ENCODE measurements at regions not wholly inside any gene's neighbourhood (a gene's known extent, or its start where the extent isn't known, plus 50 kb on each side); places are given as distances from the start of the nearest gene placed in this dataset.

GRCh38 chr12:124502379-124502778, 65.0 kb downstream of the NCOR2 start:
- intact Hi-C loops (cut with micrococcal nuclease; ENCODE audit: unreplicated experiment): no loop called here
- no peaks in the 10 kb centered on the region for H3K4me1 ChIP-seq (ENCODE audit: insufficient read depth, low read length, poor library complexity, severe bottlenecking)
- no peaks in the 10 kb centered on the region for H3K79me2 ChIP-seq (ENCODE audit: insufficient read depth, low read depth, low read length)
- ChIA-PET POLR2A (no interaction called here), CTCF (ENCODE audit: unreplicated experiment) (no interaction called here)
- no peak overlapping the region for H2AFZ ChIP-seq (ENCODE audit: low read length)
- TF ChIP-seq CTCF (conservative IDR thresholded peaks at IDR 0.05; ENCODE audit: low read length) (no peak), EZH2phosphoT487 (IDR thresholded peaks at IDR 0.05; ENCODE audit: borderline replicate concordance, low read depth, low read length) (no peak)
- no peak overlapping the region for H3K27ac ChIP-seq (ENCODE audit: low read depth, low read length, poor library complexity, severe bottlenecking)
- no peak overlapping the region for H3K4me2 ChIP-seq (ENCODE audit: low read length)
- H3K36me3 ChIP-seq (ENCODE audit: insufficient read depth, low read length): no peaks in the 10 kb centered on the region
- H3K9me2 ChIP-seq (ENCODE audit: insufficient read depth, low read length): no peaks in the 10 kb centered on the region
- BruUV-seq (replicated peaks): no TSS peak
- no peaks in the 10 kb centered on the region for H3K9me3 ChIP-seq (ENCODE audit: low read length)
- peaks cover 11% of the 10 kb centered on the region; the same call in 1 of the 2 replicates for H4K20me1 ChIP-seq (ENCODE audit: insufficient read depth, low read length)
- no peak for DNase-seq (ENCODE audit: low spot score)
- H3K4me3 ChIP-seq (ENCODE audit: low read depth, low read length, poor library complexity, severe bottlenecking): no peak overlapping the region

- TF ChIP-seq CTCF (conservative IDR thresholded peaks at IDR 0.05; ENCODE audit: low read length) (no peak), EZH2phosphoT487 (IDR thresholded peaks at IDR 0.05; ENCODE audit: borderline replicate concordance, low read depth, low read length) (no peak)
- ChIA-PET CTCF (ENCODE audit: unreplicated experiment) (no interaction called here), POLR2A (no interaction called here)
- intact Hi-C loops (cut with micrococcal nuclease; ENCODE audit: unreplicated experiment): no loop called here
- no peak for DNase-seq (ENCODE audit: low spot score)
- Histone ChIP-seq H3K9me2 (ENCODE audit: insufficient read depth, low read length) (no peaks in the 10 kb centered on the region), H3K79me2 (ENCODE audit: insufficient read depth, low read depth, low read length) (no peaks in the 10 kb centered on the region), H4K20me1 (ENCODE audit: insufficient read depth, low read length) (peaks cover 17% of the 10 kb centered on the region; the same call in 1 of the 2 replicates), H3K9me3 (ENCODE audit: low read length) (no peaks in the 10 kb centered on the region), H3K4me2 (ENCODE audit: low read length) (no peak overlapping the region), H2AFZ (ENCODE audit: low read length) (no peak overlapping the region), H3K4me3 (ENCODE audit: low read depth, low read length, poor library complexity, severe bottlenecking) (no peak overlapping the region), H3K4me1 (ENCODE audit: insufficient read depth, low read length, poor library complexity, severe bottlenecking) (no peaks in the 10 kb centered on the region), H3K27ac (ENCODE audit: low read depth, low read length, poor library complexity, severe bottlenecking) (no peak overlapping the region), H3K36me3 (ENCODE audit: insufficient read depth, low read length) (no peaks in the 10 kb centered on the region)
- no TSS peak for BruUV-seq (replicated peaks)
These were observed 65.6 kb downstream of the NCOR2 start for GRCh38 chr12:124501827-124502226.

- Histone ChIP-seq H2AFZ (ENCODE audit: low read length) (no peak overlapping the region), H3K4me3 (ENCODE audit: low read depth, low read length, poor library complexity, severe bottlenecking) (no peak overlapping the region), H3K36me3 (ENCODE audit: insufficient read depth, low read length) (no peaks in the 10 kb centered on the region), H3K79me2 (ENCODE audit: insufficient read depth, low read depth, low read length) (no peaks in the 10 kb centered on the region), H3K4me2 (ENCODE audit: low read length) (no peak overlapping the region), H3K27ac (ENCODE audit: low read depth, low read length, poor library complexity, severe bottlenecking) (no peak overlapping the region), H4K20me1 (ENCODE audit: insufficient read depth, low read length) (peaks cover 18% of the 10 kb centered on the region; the same call in 1 of the 2 replicates), H3K9me3 (ENCODE audit: low read length) (no peaks in the 10 kb centered on the region), H3K4me1 (ENCODE audit: insufficient read depth, low read length, poor library complexity, severe bottlenecking) (no peaks in the 10 kb centered on the region), H3K9me2 (ENCODE audit: insufficient read depth, low read length) (no peaks in the 10 kb centered on the region)
- TF ChIP-seq EZH2phosphoT487 (IDR thresholded peaks at IDR 0.05; ENCODE audit: borderline replicate concordance, low read depth, low read length) (no peak), CTCF (conservative IDR thresholded peaks at IDR 0.05; ENCODE audit: low read length) (no peak)
- CTCF ChIA-PET (ENCODE audit: unreplicated experiment): no interaction called here
- DNase-seq (ENCODE audit: low spot score): no peak
- no TSS peak for BruUV-seq (replicated peaks)
- intact Hi-C loops (cut with micrococcal nuclease; ENCODE audit: unreplicated experiment): no loop called here
- POLR2A ChIA-PET: no interaction called here
These were observed 66.3 kb downstream of the NCOR2 start for GRCh38 chr12:124501112-124501561.

Data from OCI-LY7 (cell line).